ENCODE measurements at regions not wholly inside any gene's neighbourhood (a gene's known extent, or its start where the extent isn't known, plus 50 kb on each side); places are given as distances from the start of the nearest gene placed in this dataset.

DNA sequence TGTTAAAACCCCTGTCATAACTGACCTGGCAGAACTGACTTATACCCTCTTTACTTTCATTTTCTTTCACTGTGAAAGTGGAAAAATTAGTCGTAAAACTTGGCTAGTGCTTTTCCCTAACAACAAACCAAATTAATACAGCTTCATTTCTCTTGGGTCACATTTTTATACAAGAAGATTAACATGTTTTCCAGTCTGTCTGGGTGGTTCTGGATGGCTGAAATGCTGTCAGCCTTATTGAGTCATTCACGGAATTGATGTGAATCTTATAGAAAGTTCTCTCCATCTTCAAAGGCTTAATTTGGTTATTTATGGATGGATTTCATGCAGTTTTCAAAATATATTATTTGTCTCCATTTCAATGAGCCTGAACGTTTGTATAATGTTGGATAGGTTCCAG lies 440.0 kb downstream of the KCTD12 start:
- DNase-seq (ENCODE audit: low spot score): no peak

DNA sequence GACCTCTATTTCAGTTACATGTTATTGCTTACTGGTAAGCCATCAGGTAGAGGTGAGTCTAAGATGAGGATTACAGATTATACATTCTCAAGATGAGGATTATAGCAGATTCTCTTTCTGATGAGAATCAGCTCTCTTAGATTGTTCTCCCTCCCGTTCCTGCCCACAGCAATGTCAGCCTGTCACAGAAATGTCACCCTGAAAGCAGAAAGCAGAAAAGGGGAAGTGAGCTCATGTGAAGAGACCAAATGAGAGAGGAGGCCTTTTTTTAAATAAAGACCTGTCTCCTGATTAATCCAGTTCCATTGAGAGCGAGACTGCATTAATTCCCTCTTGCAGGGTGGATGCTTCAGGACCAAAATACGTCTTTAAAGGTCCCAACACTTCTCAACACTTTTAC lies 445.6 kb downstream of the KCTD12 start:
- DNase-seq (ENCODE audit: low spot score): no peak

DNA sequence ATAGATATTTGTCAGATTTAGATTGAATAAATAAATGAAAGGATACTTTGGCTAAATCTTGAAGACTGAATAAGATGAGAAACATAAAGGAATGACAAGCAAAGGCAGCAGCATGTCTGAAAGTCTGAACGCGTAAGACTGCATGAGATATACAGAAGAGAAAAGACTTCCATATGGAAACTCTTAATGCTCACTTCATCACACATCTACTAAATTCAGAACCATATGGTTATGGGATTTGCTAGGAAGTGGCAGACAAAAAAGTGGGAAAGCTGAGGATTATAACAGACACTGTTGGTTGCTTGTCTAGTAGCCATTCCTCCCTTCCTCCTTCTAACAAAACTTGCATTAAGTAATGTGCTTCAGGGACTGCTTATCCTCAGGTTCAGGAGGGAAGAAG lies 446.7 kb downstream of the KCTD12 start:
- DNase-seq (ENCODE audit: low spot score): no peak

DNA sequence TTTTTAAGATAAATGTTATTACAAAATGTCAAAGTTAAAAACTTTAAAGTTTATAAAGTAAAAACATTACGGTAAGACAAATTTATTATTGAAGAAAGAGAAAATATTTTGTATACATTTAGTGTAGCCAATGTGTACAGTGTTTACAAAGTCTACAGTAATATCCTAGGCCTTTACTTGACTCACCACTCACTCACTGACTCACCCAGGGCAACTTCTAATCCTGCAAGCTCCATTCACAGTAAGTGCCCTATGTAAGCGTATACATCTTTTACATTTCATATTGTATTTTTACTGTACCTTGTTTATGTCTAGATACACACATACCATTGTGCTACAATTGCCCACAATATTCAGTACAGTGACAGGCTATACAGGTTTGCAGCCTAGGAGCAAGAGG lies 448.2 kb downstream of the KCTD12 start:
- no peak for DNase-seq (ENCODE audit: low spot score)

DNA sequence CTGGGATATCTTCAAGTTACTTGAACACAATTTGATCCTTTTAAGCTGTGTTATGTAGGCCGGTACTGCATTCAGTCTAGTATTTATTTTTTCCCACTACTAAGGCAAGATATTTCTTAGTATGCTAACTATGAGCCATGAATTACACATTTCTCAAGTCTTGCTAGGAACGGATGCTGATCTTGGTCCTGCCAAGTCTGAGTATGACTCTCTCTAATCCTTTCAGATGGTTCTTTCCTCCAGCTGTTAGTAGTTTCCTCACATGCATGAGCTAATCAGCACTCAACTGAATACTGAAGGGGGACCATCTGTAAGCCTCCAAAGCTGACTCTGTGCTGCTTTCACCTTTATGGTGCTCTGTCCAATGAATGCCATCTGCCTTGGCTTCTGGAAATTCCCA lies 460.3 kb downstream of the KCTD12 start:
- DNase-seq (ENCODE audit: low spot score): no peak

DNA sequence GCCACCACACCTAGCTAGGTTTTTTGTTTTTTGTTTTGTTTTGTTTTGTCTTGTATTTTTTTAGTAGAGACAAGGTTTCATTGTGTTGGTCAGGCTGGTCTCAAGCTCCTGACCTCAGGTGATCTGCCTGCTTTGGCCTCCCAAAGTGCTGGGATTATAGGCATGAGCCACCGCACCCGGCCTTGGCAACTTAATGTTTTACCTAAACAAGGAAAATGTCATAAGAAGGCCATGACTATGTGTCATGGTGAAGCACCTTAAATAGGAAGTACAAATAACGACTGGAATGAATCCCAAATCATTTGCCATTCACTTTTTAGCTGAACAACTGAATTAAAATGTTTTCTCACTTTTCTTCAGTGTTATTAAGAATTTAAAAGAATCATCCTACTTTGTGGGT lies 465.2 kb downstream of the KCTD12 start:
- DNase-seq (ENCODE audit: low spot score): no peak

DNA sequence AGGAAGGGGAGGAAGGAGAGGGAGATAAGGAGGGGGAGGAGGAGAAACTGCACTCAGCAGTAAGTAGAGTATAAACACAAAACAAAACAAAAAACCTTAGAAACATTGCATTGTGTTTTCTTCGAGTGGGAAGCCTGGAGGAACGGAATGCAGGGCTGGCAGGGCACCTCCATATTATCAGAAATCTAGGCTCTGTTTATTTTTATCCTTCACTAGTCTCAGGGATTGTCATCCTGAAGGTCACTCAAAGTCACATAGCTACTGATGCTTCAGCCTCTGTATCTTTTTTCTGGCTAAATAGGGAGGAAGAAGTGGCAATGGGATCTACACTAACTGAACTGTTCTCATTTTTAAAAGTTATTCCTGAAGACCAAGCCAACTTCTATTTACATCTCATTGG lies 467.8 kb downstream of the KCTD12 start:
- DNase-seq (ENCODE audit: low spot score): no peak

DNA sequence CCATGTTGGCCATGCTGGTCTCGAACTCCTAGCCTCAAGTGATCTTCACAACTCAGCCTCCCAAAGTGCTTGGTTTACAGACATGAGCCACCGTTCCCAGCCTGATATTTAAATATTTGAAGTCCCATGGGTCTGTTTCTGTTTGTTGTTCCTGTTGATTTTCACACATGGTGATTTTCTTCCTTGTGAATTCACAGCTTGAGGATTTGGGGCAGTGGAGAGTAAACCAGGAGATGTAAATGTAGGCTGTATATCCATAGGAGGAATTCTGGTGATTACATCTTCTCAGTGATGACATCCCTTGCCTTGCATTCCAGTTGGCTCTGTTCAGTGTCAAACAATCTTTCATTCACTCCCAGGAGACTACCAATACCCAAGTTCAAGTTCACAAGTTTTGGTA lies 471.9 kb downstream of the KCTD12 start:
- DNase-seq (ENCODE audit: low spot score): no peak

DNA sequence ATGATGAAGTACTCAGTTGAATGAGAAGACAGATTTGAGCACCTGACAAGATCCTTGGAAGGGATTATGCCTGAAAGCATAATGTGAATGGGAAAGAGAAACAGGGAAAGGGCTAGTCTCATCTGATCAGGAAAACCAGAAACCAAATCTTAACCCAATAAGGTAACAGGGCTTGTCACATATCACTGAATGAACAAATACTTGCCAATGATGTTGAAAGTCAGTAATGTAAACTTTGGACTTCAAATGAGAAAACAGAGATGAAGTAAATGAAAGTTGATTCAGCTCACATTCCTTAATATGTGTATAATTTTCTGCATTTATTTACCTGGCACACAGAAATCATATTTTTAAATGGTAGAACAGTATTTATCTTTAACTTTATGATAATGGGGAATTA lies 480.0 kb downstream of the KCTD12 start:
- DNase-seq (ENCODE audit: low spot score): no peak

DNA sequence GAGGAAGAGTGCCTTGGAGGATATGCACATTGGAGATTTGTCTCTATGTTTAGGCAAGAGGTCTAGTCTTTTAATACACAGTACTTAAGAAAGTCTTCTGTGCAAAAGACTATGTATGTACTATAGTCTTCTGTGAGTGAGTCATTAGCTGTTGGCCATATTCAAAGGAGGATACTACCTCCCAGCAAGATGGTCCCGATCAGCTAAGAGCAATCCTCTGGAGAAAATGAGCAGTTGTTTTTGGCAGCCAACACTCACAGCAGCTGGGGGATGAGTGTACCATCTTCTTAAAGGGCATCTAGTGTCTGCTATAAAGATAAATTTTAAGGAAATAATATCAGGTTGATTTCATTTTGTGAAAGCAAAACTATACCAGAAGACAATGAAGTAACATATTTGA lies 487.8 kb downstream of the KCTD12 start:
- DNase-seq (ENCODE audit: low spot score): no peak

DNA sequence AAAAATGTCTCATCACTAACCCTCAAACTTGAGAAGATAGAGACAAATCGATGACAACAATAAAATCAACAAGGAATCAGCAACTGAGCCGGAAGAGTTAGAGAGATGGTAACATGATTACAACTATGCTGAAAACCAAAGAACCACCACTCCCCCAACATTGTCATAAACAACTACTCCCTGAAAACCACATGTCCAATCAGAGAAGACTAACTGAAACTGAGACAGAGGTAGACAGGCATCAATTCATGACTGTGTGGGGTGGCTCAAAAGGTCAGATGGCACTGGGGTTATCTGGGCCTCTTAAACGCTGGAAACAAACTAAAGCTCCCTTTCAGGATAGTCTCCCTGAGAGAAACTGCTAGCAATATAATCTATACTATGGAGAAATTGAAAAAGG lies 488.8 kb downstream of the KCTD12 start:
- DNase-seq (ENCODE audit: low spot score): no peak

DNA sequence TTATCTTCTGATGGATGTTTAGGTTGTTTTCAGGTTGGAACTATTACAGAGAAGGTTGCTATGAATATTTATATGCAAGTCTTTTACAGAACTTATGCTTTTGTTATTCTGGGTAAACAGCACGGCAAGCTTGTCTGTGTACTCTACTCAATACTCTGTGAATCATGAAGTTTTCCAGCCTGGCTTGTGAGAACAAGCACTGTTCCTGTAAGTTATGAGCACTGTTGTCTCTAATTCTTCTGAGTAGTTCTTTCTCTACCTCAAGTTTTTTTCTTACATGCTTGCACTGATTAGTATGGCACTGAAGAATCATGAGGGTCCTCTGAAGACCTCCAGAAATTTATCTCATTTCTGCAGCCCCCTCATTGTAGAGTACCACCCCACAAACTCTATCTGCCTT lies 496.9 kb downstream of the KCTD12 start:
- no peak for DNase-seq (ENCODE audit: low spot score)

DNA sequence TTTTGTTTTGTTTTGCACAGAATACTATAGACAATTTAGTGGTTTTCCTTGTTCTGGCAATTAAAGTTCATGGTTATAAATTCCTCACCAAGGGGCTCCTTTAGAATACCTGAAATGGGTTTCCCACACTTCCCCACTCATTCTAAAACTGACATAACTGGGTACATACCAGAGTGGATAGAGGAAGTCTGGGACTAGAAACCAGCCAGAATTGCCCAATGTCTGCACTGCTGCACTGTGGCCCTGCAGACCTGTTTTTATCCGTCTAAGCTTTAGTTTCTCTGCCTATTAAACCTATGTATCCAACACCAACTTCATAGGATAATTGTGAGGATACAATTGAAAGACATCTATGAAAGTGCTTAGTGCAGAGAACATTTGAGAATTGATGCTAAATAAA lies 498.6 kb downstream of the KCTD12 start:
- no peak for DNase-seq (ENCODE audit: low spot score)

DNA sequence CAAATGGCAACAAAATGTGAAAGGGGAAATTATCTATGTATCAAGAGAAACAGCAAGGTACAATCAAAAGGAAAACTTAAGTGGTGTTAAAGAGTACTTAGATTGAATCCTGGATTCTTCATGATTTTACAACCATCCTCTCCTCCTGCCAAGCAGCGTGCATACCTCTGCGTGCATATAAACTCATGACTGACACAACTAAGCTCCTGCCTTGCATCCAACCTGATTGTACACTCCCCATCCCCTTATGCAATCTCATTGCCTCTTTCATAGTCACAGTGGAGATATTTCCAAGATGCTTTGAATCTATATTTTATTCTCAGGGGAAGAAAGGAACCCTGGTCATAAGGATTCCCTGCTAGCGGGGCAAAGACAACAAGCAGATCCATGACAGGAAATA lies 499.9 kb downstream of the KCTD12 start:
- no peak for DNase-seq (ENCODE audit: low spot score)

DNA sequence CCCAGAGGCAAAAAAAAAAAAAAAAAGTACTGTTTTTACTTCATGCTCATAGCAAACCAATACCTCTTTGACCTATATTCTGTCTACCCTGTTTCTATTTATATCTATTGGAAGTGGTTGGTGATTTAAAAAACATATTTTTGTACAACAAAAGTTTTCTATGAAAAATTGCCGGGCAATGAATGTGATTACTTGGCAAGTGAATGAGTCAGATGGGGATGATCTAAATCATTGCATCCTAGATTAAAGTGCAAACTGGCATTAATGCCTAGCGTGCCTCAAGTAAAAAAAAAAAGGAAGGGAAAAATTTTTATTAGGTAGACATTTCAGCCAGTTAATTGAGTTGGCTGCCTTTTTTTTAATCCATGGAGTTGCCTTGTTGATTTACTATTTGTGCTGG lies 500.6 kb downstream of the KCTD12 start:
- no peak for DNase-seq (ENCODE audit: low spot score)

DNA sequence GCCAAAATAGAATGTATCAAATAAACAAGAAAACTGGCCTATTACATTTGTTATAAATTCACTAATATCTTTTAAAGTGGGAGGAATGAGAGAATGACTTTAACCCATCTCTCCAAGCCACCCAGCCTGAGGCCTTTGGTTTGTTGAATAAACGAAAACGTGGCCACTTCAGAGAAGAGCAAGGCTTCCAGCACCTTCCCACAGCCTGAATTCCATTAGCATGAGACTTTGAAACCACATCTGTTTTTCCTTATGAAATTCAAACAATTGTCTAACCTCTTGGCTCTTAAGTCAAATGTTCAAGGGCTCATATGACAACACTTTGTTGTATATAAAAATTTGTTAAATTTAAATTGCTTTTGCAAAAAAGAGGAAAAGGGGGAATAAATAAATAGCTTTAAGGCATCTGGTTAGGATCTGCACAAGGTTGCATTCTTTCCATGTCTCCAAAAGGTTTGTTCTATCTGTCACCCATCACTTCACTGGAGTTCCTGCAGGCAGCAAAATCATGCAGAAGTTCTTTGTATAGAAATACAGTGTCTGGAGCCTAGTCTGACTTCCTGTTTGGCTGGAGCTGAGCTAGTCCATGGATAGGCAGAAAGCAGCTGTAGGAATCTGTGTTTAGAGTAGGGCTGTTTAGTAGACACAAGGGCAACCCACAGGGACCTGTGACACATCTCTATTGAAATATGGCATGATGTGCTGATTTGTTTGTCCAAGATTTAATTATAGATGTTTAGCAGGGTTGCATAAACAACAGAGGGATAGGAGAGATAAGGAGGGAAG lies 502.3 kb downstream of the KCTD12 start:
- DNase-seq (ENCODE audit: low spot score): peak; percentile 15

DNA sequence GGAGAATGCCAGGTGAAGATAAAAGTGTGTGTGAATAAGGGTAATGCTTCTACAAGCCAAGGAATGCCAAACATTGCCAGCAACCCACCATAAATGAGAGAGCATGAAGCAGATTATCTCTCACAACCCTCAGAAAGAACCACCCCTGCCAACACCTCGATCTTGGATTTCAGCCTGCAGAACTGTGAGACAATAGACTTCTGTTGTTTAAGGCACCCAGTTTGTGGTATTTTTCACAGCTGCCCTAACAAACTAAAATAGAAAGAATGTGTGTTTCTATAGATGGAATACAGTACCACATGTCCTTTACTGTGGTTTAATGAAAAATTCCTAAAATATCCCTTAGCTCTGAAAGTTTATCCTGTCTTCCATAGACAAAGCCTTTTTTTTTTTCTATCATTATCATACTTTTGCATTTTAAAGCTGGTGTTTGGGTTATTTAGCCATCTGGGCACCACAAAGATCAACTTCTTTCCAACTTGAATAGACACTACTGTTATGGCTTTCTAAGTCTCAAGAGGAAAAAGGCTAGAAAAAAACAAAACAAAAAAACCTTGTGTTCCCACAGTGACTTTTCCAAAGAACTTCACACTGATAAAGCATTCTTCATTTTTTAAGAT lies 505.6 kb downstream of the KCTD12 start:
- DNase-seq (ENCODE audit: low spot score): no peak

DNA sequence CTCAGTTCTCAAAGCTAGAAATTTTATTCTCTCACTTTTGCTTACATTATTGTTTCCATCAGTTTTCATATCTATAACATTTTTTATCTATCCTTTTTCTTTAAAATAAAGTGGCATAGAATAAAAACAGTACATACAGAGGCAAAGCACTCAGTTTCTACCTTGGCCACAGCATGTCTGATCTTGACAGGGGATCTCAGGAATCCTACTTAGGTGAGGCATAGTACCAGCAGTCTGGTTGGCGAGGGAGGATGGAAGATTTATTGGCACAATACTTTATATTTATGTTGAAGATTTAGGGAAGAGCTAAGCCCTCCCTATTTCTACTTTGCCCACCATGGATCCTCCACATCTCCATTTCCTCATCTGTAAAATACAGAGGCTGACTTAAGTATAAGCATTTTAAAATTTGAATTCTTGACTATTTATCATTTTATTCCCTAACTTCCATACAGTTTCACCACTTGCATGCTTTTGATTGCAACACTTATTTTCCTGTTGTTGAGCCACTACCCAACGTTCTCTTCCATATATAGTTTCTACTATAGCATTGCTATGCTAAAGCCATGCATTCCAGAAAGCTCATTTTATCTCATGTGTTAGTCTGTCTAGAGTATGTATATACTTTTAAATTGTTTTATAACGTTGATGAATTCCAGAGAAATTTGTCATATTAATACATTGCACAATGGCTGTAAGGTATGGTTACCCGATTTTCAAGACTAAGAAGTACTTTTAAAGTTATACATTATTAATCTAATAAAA lies 506.7 kb downstream of the KCTD12 start:
- no peak for DNase-seq (ENCODE audit: low spot score)

DNA sequence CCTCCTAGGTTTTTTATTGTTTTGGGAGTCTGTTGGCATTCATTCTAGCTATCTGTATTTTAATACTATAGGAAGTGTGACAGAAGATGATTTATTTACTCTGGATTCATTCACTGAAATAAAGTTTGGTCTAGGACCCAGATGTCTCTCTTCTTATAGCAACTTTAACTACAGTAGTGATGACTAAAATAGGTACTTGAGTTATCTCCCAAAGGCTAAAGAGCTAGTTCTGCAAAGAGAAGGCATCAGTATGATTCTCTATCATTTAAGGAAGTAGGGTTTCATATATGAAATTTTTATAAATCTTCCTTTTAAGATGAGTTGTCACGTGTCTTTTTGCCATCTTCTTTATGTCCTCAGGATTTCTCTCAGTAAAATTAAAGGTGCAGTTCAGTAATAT lies 507.4 kb downstream of the KCTD12 start:
- DNase-seq (ENCODE audit: low spot score): no peak

DNA sequence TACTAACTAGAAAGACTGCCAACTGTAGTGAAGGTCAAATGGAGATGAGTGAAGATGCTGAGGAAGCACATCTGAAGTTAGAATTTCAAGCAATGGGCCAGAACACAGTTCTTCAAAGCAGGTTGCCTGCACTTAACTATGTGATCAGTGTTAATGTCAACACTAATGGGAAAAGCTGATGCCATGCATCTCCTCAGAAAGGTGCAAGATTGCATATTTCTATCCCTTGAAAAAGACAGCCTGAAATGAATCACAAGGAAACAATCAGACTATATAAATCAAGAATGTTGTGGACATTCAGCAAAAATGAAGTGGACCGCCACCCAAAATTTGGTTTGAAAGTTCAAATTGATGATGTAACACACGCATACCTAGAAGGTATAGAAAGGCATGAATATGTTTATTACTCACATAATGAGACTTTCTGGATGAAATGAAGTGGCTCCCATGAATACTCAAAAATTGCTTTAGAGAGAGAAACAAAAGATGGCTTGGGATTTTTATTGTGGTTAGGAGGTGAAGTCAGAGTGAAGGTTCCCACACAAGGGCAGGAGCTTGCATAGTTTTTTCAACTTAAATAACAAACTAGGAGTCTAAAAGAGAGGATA lies 522.4 kb downstream of the KCTD12 start:
- no peak for DNase-seq (ENCODE audit: low spot score)

DNA sequence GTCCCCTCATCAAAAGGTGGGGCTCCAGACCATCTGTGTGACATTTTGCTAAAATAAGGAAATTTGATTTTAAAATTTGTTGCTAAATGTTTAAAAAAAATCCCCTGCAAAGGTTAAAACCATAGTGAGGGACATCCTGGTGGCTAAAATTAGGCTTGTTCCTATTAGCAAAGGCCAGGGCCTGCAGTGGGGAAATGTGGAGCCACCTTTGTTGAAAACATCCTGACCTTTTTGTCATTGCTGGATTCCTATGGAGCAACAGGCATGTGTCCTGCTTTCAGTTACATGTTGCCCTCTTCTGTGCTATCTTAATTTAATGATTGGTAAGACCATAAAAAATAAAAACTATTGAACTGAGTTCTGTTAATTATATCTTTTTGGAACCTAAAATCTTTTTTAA lies 524.3 kb downstream of the KCTD12 start:
- DNase-seq (ENCODE audit: low spot score): no peak

DNA sequence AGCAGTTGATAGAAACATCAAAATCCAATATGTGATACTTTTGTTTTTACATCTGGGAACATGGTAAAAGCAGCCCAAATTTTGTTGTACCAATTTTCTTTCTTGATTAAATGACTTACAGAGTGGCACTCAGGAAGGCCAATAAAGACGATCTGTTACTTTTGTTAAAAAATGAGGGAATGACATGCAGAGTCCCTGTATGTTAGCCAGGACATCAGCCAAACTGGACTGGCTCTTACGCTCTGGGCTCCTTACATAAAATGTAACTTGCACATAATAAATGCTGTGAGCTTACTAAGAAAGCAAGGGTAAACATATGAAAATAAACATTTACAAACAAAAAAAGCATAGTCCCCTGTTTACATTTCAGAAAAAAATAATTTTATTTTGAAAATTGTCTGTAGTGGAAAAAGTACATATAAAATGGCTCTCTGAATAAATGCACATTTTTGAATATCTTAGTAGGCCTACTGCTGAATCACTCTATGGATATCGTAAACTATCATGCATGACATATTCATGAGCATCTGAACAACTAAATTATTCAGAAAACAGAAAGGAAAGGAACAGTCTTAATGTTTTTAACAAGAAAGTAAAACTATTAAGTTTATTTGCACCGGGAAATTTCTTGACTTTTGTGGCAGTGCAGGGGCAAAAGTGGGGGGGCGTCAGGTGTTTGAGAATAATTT lies 534.5 kb downstream of the KCTD12 start:
- no peak for DNase-seq (ENCODE audit: low spot score)

Data from HT-29 (cell line).